Breast epithelium (tissue), 3 donors: ENCODE measurements at regions not wholly inside any gene's neighbourhood (a gene's known extent, or its start where the extent isn't known, plus 50 kb on each side); places are given as distances from the start of the nearest gene placed in this dataset.

ENCODE experiments used
- CTCF ChIP-seq, 3 donors: fragments of 450-650 bp; IDR thresholded peaks; one replicate each; pipeline ENCODE4 v1.5.1; 2016 to 2017; ENCODE audit warnings: antibody characterized with exemption in 3 of 3, mild to moderate bottlenecking in 3 of 3, moderate library complexity in 3 of 3
- POLR2A ChIP-seq: fragments of 450-650 bp; IDR thresholded peaks from one replicate; pipeline ENCODE4 v1.6.1; 2016; ENCODE audit warnings: antibody characterized with exemption, mild to moderate bottlenecking, moderate library complexity

GRCh38 chrX:113975441-113975840 lies 608.4 kb upstream of the HTR2C start:
- TF ChIP-seq CTCF (IDR thresholded peaks at IDR 0.05): no peak
- TF ChIP-seq POLR2A: no peak
